NAMALWA (cell line): ENCODE measurements at regions not wholly inside any gene's neighbourhood (a gene's known extent, or its start where the extent isn't known, plus 50 kb on each side); places are given as distances from the start of the nearest gene placed in this dataset.
"Not testable (repeated sequence)": the region's sequence is repeated elsewhere in the genome, so short reads cannot be mapped to it uniquely, and the experiment has no call there.

Source experiments
- DNase-seq: peaks from one replicate; pipeline ENCODE4 v3.0.0-alpha.2; 2015; ENCODE audit warnings: low spot score

GRCh38 chr15:39030291-39031070, 465.9 kb upstream of the RASGRP1 start:
- DNase-seq: no peak

DNA sequence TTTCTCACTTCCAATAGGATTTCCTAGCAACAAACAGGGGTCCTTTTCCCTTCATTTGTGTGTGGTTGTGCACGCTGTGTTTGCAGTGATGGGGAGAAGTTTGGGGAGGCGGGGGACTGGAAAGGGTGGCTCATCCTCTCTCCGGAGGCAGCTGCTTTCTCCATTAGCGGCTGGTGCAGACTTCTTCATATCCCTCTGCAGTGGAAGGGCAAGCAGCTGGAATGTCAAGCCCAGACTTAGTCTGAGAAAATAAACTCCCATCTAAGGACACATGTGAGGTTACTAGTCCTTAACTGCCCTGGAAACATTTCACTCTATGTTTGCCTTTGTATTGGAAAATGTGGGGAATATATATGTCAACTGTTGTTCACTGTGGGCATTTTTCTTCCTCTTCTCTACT, 467.0 kb upstream of the RASGRP1 start:
- DNase-seq: no peak

GRCh38 chr15:39034816-39035215, 470.2 kb upstream of the RASGRP1 start:
- no peak for DNase-seq

GRCh38 chr15:39037611-39038010, 473.0 kb upstream of the RASGRP1 start:
- not testable (repeated sequence) for DNase-seq

- DNase-seq: no peak
Observed at GRCh38 chr15:39040861-39041260, 476.2 kb upstream of the RASGRP1 start.

DNA sequence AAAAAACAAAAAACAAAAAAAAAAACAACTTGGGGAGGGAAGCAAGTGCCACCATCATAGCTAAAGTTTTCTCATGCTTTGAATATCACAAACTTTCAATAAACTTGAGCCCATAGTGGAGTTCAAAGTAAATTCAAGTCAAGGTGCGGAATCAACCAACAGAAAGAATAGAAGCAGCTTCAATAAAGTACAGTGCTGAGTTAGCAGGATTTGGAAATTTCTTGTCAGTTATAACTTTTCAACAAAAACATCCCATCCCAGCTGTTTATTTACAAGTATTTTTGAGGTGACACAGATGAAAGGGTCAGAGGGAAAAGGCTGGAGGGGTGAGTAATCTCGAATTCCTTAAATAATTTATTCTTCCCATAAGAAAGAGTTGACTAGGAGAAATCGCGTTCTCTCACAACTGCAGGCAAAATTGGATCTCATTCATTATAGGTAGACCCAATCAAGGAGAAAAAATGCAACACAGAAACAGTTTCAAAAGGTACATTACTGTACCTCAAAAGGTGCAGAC, 477.4 kb upstream of the RASGRP1 start:
- no peak for DNase-seq

GRCh38 chr15:39051626-39052322, 487.2 kb upstream of the RASGRP1 start:
- DNase-seq: no peak

- DNase-seq: no peak
Observed at GRCh38 chr15:39052323-39052705, 487.7 kb upstream of the RASGRP1 start.

GRCh38 chr15:39053480-39053879, 488.9 kb upstream of the RASGRP1 start:
- DNase-seq: no peak

DNA sequence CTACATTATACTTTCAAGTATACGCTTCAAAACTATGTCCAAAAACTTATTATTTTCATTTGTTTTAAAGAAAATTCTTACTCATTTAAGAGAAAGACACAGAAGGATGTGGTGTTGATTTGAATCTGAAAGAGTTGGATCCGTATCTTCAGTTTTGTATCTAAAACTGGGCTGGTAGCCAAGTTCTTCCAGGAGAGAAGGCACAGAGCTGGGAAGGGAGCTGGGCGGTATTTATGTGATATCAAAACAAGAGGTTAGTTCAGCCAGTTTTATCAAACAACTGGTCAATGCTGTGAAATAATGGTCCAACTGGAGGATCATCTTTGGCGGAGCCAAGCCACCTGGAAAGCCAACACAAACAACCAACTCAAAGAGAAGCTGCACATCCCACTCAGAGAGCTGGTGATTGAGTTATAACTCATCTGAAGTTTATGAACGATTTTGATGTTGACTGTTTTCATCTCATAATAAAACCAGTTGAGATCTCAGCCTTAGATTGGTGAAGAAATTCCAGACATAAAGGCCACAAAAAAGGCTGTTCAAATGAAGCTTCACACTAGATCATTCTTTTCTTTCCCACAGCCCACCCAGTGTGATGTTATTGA, 489.6 kb upstream of the RASGRP1 start:
- no peak for DNase-seq

DNA sequence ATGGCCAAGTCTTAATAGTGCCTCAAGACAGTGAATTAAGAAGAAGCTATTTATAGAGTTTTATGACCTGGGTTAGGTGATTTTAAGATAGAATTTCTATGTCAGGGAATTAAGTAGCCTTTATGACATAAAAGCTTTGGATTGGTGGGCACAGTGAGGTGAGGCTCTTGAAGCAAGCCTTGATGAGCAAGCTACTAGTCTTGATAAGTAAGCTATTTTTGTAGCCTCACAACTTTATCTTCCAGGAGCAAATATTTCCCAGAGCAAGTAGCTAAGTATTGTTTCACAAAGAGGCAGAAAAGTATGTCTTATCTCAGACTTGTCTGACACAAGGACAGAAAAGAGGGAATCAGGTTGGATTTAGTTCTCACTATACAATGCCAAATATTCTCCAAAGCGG, 491.7 kb upstream of the RASGRP1 start:
- DNase-seq: no peak

GRCh38 chr15:39058351-39059131, 493.9 kb upstream of the RASGRP1 start:
- no peak for DNase-seq

DNA sequence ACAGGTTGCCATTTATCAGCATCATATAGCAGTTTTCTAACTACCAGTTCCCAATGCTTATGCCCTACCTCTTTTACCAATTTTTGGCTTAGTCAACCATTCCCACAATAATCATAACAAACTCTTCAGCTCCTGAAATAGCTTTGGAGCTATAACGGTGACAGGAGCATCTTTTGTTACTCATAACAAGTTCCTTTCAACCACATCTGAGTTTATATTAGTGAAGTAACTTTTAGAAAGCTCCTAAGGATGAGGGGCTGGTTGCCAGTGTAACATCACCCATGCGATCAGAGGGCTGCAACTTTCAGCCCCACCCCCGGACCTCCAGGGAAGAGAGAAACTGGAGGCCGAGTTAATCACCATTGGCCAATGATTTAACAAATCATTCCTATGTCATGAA, 495.3 kb upstream of the RASGRP1 start:
- no peak for DNase-seq

GRCh38 chr15:39061952-39062464, 497.4 kb upstream of the RASGRP1 start:
- DNase-seq: no peak

GRCh38 chr15:39066677-39067076, 502.1 kb upstream of the RASGRP1 start:
- DNase-seq: no peak

DNA sequence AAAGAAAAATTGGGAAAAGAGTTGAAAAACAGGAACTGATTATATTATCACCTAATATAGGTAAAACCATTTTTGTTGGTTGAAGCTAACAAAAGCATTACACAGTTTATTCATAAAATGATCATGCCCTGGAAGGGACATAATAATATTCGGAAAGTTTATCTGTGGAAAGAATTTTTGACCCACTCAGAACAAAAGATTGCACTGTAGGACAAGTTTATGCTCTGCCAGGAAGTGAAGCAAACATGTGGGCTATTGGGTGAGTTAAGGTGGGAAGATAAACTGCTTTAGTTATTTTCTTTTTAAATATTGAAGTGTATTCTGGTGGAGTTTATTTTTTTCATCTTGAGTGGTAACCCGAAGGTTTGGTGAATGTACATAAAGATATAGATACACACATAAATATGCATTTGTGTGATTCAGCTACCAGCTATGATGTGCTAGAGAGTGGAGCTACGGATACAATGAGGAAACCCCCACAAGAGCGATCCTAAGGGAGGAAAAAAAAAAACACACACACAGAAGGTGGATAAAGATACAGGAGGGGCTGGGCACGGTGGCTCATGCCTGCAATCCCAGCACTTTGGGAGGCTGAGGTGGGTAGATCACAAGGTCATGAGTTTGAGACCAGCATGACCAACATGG, 506.4 kb upstream of the THBS1 start:
- no peak for DNase-seq

DNA sequence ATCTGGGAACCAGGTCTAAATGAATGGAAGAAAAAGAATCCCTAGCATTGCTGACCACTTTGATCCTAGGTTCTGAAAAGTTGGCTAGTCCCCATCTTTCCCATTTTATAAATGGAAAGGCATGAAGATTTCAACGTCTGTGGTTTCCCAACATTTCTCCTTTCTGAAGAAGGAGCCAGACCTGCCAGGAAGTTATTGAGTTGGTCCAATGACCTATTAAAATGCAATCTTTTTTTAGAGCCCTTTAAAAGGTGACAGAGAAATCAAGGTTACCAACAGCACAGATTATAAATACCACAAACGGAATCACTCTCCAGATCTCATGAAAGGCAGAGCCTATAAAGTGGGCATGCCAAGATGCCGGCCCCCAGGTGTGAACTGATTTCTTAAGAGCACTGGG, 505.6 kb upstream of the THBS1 start:
- no peak for DNase-seq

DNA sequence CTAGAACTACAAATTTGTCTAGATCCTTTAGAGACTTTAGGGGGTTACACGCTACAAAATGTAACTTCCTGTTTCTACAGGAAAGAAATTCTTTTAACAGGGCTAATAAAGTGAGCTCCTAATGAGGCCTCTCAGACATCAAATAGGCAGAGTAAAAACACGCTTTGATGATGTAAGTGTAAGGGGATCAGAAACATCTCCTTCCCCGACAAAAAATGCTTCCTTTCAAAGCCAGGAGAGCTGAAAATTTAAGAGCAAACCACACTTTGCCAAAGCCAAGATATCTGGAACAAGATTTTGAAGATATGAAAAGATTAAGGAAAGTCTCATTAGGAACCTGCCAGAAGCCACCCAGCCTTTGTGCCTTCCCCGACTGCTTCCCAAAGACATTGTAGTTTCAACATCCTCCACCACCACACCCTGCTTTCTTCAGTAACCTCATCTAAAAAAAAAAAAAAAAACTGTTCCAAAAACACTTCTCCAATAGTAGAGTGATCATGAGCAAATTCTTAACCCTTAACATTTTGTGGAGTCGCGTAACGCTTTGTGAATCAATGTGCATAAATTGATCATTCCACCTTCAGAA, 505.0 kb upstream of the THBS1 start:
- no peak for DNase-seq

DNA sequence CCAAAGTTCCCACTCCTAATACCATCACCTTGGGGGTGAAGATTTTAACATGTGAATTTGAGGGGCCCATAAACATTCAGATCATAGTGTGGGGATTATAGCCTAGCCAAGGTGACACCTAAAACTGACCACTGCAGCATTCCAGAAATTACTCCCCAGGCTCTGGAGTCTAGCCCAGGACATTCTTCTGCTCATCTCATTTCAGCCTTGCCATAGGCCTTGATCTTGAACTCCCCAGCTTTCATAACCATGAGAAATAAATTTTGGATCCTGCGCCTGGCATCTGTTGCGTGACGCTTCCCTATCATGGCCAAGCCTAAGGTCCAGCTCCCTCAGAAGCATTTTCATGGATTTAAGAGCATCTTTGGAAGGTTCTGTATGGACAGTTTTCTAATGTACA, 502.9 kb upstream of the THBS1 start:
- no peak for DNase-seq

GRCh38 chr15:39079296-39079847, 501.5 kb upstream of the THBS1 start:
- DNase-seq: no peak

DNA sequence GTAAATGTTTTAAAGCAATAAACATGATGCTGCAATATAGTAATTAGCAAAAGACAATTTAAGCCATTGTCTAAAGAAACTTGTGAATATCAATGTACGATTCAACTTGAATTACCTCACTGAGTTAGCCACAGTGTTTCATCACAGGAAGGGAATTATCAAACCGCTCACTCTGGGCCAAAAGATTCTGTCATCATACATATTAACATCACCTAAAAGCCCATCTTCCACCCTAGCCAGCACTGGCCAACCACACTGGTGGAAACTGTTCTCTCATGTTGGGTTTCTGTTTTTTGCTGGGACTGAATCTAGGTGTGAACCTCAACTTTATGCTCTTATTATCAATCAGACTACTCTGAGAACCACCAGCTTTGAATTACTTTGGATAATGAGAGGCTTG, 497.7 kb upstream of the THBS1 start:
- DNase-seq: no peak
